Activated T-helper 2 cell treated with anti-CD3 and anti-CD28 coated beads, Interferon-gamma antibody, Interleukin-2, Interleukin-4, amounts not matched to agents 10 μg/mL and 5 μg/mL and 100 μg/mL, durations not matched to agents 14 hours and 24 hours and 36 hours (primary cell): ENCODE measurements at regions not wholly inside any gene's neighbourhood (a gene's known extent, or its start where the extent isn't known, plus 50 kb on each side); places are given as distances from the start of the nearest gene placed in this dataset.
"Not testable (repeated sequence)": the region's sequence is repeated elsewhere in the genome, so short reads cannot be mapped to it uniquely, and the experiment has no call there.

Experiments used
- DNase-seq: peaks from one replicate; pipeline ENCODE4 v3.0.0; 2021; ENCODE audit warnings: low spot score
- H3K27ac Mint-ChIP-seq: one replicate; pipeline ENCODE4 v1.8.0; 2021; ENCODE audit warnings: mixed read lengths
- H3K27me3 Mint-ChIP-seq: one replicate; pipeline ENCODE4 v1.8.0; 2021; ENCODE audit warnings: low read depth, mixed read lengths
- H3K36me3 Mint-ChIP-seq: one replicate; pipeline ENCODE4 v1.8.0; 2021; ENCODE audit warnings: low read depth, mixed read lengths
- H3K4me1 Mint-ChIP-seq: one replicate; pipeline ENCODE4 v1.8.0; 2021; ENCODE audit warnings: low read depth, mixed read lengths
- H3K4me3 Mint-ChIP-seq: one replicate; pipeline ENCODE4 v1.8.0; 2021; ENCODE audit warnings: low read depth, mild to moderate bottlenecking, moderate library complexity, mixed read lengths
- H3K9me3 Mint-ChIP-seq: one replicate; pipeline ENCODE4 v1.8.0; 2021; ENCODE audit warnings: mixed read lengths
- intact Hi-C: fragments of 100-400 bp; cut with micrococcal nuclease; formaldehyde crosslinking; loops from one replicate; pipeline ENCODE4 v1.15.1; 2023

DNA sequence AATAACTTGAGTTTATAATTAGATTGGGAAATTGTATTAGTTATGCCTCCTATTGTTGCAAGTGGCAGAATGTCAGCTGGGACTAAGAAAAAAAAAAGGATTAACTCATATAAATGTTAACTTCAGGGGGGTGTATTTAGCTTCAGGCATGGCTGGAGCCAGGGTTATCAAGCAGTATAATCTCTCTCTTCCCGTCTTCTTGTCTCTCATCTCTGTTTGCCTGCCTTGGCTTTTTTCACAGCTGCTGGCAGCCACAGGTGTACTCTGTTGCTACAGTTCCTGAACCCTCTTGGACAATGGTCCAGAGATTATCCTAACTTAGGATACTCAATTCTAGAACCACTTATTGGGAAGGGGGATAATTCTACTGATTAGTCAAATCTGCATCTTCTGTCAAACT, 370.7 kb upstream of the MEX3C start:
- DNase-seq, result no peak
- H3K4me3 Mint-ChIP-seq, result no peak overlapping the region
- no peak overlapping the region for H3K27ac Mint-ChIP-seq
- peaks cover 4% of the 10 kb centered on the region for H3K27me3 Mint-ChIP-seq
- intact Hi-C loops, result no loop called here
- no peaks in the 10 kb centered on the region for H3K4me1 Mint-ChIP-seq
- no peaks in the 10 kb centered on the region for H3K9me3 Mint-ChIP-seq
- H3K36me3 Mint-ChIP-seq, result no peaks in the 10 kb centered on the region

DNA sequence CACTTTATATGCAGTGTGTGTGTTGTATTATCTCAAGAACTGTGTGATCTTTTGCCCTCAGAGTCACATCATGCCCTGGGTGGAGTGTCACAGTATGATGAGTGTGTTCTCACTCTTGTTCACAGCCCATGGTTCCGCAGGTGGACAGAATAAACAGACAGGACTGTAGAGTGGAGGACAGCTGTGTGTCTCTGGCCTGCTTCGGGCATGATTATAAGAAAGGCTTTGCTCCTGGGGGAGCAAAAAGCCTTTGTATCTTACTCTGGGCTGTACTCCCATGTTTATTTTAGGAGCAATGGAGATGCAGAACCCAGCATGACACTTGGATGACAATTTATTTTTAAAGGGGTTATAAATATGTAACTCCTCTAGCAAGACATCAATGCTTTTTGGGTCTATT, 371.7 kb upstream of the MEX3C start:
- Mint-ChIP-seq H3K9me3 (no peaks in the 10 kb centered on the region), H3K36me3 (no peaks in the 10 kb centered on the region), H3K4me3 (no peak overlapping the region), H3K27me3 (peaks cover 4% of the 10 kb centered on the region), H3K27ac (no peak overlapping the region), H3K4me1 (no peaks in the 10 kb centered on the region)
- intact Hi-C loops, result no loop called here
- no peak for DNase-seq

DNA sequence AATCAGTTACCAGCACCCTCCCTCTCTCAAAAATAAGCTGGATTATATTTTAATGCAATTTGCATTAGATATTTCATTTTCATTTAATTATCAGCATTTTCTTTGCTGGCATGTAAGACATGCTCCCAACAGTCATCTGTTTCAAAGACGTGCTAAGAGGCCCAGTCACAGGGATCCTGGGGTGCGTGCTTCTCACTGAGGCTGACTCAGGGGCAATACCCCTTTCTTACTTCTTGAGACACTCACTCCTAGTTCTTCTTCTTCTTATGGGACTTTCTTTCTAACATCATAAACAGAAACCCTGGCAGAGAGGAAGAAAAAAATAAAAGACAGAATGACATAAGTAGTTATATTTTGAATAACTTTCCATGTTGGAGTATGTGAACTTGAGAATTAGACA, 372.1 kb upstream of the MEX3C start:
- intact Hi-C loops, result no loop called here
- H3K27me3 Mint-ChIP-seq, result peaks cover 4% of the 10 kb centered on the region
- no peak overlapping the region for H3K27ac Mint-ChIP-seq
- H3K4me3 Mint-ChIP-seq, result no peak overlapping the region
- no peaks in the 10 kb centered on the region for H3K9me3 Mint-ChIP-seq
- no peak for DNase-seq
- no peaks in the 10 kb centered on the region for H3K4me1 Mint-ChIP-seq
- no peaks in the 10 kb centered on the region for H3K36me3 Mint-ChIP-seq

DNA sequence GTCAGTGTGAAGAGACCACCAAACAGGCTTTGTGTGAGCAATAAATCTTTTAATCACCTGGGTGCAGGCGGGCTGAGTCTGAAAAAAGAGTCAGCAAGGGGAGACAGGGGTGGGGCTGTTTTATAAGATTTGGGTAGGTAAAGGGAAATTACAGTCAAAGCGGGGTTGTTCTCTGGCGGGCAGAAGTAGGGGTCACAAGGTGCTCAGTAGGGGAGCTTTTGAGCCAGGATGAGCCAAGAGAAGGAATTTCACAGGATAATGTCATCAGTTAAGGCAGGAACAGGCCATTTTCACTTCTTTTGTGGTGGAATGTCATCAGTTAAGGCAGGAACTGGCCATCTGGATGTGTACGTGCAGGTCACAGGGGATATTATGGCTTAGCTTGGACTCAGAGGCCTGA, 372.6 kb upstream of the MEX3C start:
- H3K27ac Mint-ChIP-seq, H3K27me3 Mint-ChIP-seq, H3K9me3 Mint-ChIP-seq, intact Hi-C loops, H3K4me1 Mint-ChIP-seq, DNase-seq, H3K4me3 Mint-ChIP-seq, H3K36me3 Mint-ChIP-seq: not testable (repeated sequence)

DNA sequence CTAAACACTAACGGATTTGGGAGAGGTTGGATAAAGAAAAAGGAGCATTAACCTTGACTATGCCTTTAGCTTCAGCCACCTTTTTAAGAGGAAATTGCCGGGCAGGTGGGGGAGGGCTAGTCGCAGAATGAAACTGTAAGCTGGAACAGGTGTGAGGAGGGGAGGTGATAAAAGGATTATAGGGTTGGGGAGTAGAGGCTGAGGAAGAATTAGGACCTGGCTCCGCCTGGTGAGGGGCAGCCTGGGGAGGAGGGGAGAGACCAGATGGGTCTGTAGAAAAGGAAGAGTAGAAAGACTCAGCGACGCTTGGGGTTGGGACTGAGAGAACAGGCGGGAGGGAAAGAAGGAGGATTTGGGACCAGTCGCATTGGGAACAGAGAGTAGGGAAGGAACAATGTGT, 376.4 kb upstream of the MEX3C start:
- H3K36me3 Mint-ChIP-seq, H3K27ac Mint-ChIP-seq, H3K27me3 Mint-ChIP-seq, H3K4me3 Mint-ChIP-seq, DNase-seq, H3K4me1 Mint-ChIP-seq, intact Hi-C loops, H3K9me3 Mint-ChIP-seq: not testable (repeated sequence)

GRCh38 chr18:51575171-51575570, 377.7 kb upstream of the MEX3C start:
- Mint-ChIP-seq H3K27ac (no peak overlapping the region), H3K36me3 (no peaks in the 10 kb centered on the region), H3K4me3 (no peak overlapping the region), H3K27me3 (no peaks in the 10 kb centered on the region), H3K4me1 (no peaks in the 10 kb centered on the region), H3K9me3 (no peaks in the 10 kb centered on the region)
- DNase-seq, result no peak
- intact Hi-C loops, result no loop called here

DNA sequence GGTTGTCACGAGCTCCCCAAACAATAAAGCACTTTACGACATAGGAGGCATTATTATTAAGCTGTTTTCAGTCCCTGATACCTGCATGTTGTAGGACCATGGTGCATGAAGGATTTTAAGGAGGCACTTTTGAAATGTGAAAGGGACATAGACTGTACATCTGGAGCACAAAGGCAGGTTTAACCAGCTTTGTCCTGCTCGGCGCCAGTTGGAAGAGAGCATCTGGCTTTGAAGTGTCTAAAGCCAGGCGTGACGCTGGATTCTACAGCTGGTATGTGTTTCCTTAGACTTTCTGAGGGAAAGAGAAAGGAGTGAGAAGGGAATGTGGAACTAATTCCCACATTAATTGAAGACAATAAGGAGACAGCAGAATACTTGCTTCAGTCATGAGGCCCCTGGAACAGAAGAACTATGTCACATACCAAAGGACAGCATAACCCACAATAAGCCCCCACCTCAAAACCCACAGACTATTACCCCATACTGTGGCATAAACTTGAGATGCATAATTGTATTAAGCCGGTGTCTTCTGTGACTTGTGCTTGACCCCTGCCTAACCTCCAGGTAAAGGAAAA, 381.0 kb upstream of the MEX3C start:
- intact Hi-C loops, result no loop called here
- DNase-seq, result no peak
- Mint-ChIP-seq H3K9me3 (no peaks in the 10 kb centered on the region), H3K27ac (no peak overlapping the region), H3K36me3 (no peaks in the 10 kb centered on the region), H3K4me1 (no peaks in the 10 kb centered on the region), H3K4me3 (no peak overlapping the region), H3K27me3 (no peaks in the 10 kb centered on the region)

DNA sequence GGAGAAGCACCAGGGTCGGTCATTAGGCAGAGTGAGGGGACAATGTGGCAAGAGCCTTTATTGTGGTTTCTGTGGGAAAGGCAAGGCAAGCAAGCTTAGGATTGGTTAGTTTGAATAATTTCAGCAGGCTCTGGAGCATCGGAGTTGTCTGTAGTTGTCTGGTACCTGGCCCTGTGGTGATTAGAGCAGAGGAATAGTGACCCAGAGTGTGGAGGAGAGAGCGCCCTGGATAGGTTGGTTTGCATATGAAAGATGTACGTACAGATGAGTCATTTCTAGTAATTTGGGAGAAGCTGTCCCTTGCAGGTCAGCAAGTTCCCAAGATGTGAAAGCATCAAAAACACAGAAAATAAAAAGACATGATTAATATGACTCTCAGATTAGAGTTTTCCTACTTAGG, 383.1 kb upstream of the MEX3C start:
- Mint-ChIP-seq H3K4me1 (no peaks in the 10 kb centered on the region), H3K9me3 (no peaks in the 10 kb centered on the region), H3K27ac (no peak overlapping the region), H3K4me3 (no peak overlapping the region), H3K36me3 (no peaks in the 10 kb centered on the region), H3K27me3 (no peaks in the 10 kb centered on the region)
- intact Hi-C loops, result no loop called here
- no peak for DNase-seq

GRCh38 chr18:51582551-51582950, 385.1 kb upstream of the MEX3C start:
- intact Hi-C loops, result no loop called here
- Mint-ChIP-seq H3K4me3 (no peak overlapping the region), H3K27me3 (no peaks in the 10 kb centered on the region), H3K9me3 (no peaks in the 10 kb centered on the region), H3K4me1 (no peaks in the 10 kb centered on the region), H3K36me3 (no peaks in the 10 kb centered on the region), H3K27ac (no peak overlapping the region)
- no peak for DNase-seq

DNA sequence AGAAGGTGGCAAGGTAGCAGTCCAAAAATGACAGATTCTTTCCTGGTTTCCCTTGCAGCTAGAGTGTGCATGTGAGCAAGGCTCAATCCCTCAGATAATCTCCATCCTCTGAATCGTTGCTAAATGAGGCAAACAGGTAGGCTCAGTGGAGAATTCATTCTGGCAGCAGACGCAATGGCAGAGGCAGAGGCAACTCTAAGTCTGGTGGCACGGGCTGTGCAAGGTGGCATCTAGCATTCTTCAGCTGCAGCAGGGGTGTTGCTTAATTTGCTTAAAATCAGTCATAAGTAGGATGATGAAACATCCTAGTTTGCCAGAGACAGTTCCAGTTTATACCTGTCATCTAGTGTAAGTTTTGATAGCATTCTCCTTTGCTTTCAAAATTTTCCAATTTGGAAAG, 391.1 kb upstream of the MEX3C start:
- no peak overlapping the region for H3K4me3 Mint-ChIP-seq
- H3K36me3 Mint-ChIP-seq, result no peaks in the 10 kb centered on the region

GRCh38 chr18:51593931-51594330, 396.4 kb upstream of the MEX3C start:
- DNase-seq, result no peak
- Mint-ChIP-seq H3K27me3 (no peaks in the 10 kb centered on the region), H3K9me3 (peaks cover 19% of the 10 kb centered on the region), H3K4me1 (no peaks in the 10 kb centered on the region), H3K27ac (no peak overlapping the region), H3K4me3 (no peak overlapping the region), H3K36me3 (no peaks in the 10 kb centered on the region)
- intact Hi-C loops, result no loop called here

More for the DNA sequence above, 391.1 kb upstream of the MEX3C start:
- no peaks in the 10 kb centered on the region for H3K9me3 Mint-ChIP-seq
- no peaks in the 10 kb centered on the region for H3K4me1 Mint-ChIP-seq
- no peaks in the 10 kb centered on the region for H3K27me3 Mint-ChIP-seq
- intact Hi-C loops, result no loop called here
- H3K27ac Mint-ChIP-seq, result no peak overlapping the region
- DNase-seq, result no peak

GRCh38 chr18:51603111-51603510, 405.6 kb upstream of the MEX3C start:
- no peak for DNase-seq
- no peak overlapping the region for H3K27ac Mint-ChIP-seq
- H3K4me3 Mint-ChIP-seq, result no peak overlapping the region
- H3K4me1 Mint-ChIP-seq, result no peaks in the 10 kb centered on the region
- peaks cover 2% of the 10 kb centered on the region for H3K27me3 Mint-ChIP-seq
- intact Hi-C loops, result no loop called here
- H3K9me3 Mint-ChIP-seq, result peaks cover 4% of the 10 kb centered on the region
- H3K36me3 Mint-ChIP-seq, result no peaks in the 10 kb centered on the region

DNA sequence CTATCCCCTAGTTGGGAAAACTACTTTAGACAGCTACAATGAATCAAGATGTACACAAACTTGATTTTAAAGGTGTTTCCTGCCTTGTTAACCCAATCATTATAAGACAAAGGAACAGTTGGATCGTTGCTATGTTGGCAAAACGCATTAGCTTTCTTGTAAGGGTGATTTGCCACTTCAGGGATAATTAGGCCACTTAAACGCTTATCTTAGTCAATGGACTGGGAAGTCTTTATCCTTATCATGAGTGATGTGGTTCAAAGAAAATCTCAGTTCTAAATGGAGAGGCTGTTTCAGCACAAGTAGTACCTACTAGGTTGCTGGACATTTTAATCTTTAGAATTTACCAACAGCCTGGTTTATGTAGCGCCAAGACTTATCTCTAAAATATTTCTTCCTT, 406.1 kb upstream of the MEX3C start:
- Mint-ChIP-seq H3K36me3 (no peaks in the 10 kb centered on the region), H3K27ac (no peak overlapping the region), H3K4me3 (no peak overlapping the region), H3K4me1 (no peaks in the 10 kb centered on the region), H3K9me3 (no peaks in the 10 kb centered on the region), H3K27me3 (peaks cover 2% of the 10 kb centered on the region)
- no peak for DNase-seq
- intact Hi-C loops, result no loop called here

DNA sequence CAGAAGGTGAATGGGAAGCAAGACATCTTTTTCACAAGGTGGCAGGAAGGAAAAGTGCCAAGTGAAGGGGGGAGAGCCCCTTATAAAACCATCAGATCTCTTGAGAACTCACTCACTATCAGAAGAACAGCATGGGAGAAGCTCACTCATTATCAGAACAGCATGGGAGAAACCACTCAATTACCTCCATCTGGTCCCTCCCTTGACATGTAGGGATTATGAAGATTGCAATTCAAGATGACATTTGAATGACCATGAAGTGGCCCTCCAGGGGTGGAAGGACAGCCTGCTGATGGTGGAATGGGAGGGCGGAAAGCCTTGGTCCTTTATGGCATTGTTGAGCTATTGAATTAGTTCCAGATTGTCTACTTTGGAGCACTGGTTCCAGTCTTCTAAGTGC, 413.0 kb upstream of the MEX3C start:
- H3K9me3 Mint-ChIP-seq, result no peaks in the 10 kb centered on the region
- H3K4me1 Mint-ChIP-seq, result no peaks in the 10 kb centered on the region
- H3K27me3 Mint-ChIP-seq, result peaks cover 2% of the 10 kb centered on the region
- DNase-seq, result no peak
- no peak overlapping the region for H3K4me3 Mint-ChIP-seq
- H3K36me3 Mint-ChIP-seq, result no peaks in the 10 kb centered on the region
- no peak overlapping the region for H3K27ac Mint-ChIP-seq
- intact Hi-C loops, result no loop called here
